ENCODE measurements at regions not wholly inside any gene's neighbourhood (a gene's known extent, or its start where the extent isn't known, plus 50 kb on each side); places are given as distances from the start of the nearest gene placed in this dataset.

DNA sequence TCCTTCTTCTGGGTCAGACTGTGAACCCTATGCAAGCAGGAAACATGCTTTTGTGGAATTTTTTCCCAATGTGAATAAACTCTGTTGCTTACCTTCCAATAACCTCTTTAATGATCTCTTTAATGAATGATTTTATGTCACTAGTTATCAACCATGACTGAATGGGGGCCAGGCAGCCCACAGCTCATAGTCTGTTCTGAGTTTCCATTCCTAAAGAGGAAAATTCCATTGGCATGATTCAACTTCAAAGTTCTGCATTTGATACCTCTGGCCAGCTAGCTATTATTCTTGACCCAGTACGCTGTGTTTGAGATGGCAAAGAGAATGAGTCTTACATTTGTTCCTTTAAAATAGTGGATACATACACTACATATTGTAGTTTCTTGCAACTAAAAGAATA is 867.8 kb upstream of the CELF2 start:
- H2BK15ac ChIP-seq (ENCODE audit: low read depth, low read length): no peak overlapping the region
- no peak overlapping the region for H3K4me3 ChIP-seq (ENCODE audit: insufficient read depth, low read depth, low read length)
- no peak overlapping the region for H3K14ac ChIP-seq (replicated peaks; ENCODE audit: low read depth, low read length)
- intact Hi-C loops (cut with micrococcal nuclease) (no loop called here), in situ Hi-C loops (cut with MboI; ENCODE audit: low sequenced_read_pairs) (no loop called here), dilution Hi-C loops (cut with HindIII; ENCODE audit: low sequenced_read_pairs, unreplicated experiment) (no loop called here)
- H2BK20ac ChIP-seq (ENCODE audit: low read depth, low read length): no peak overlapping the region
- no peaks in the 10 kb centered on the region for H3K9me3 ChIP-seq (ENCODE audit: control insufficient read depth, insufficient read depth, low read length)
- no peak overlapping the region for H2BK5ac ChIP-seq (ENCODE audit: low read depth, low read length, poor library complexity, severe bottlenecking)
- POLR2A ChIA-PET (ENCODE audit: unreplicated experiment): no interaction called here
- H3K4ac ChIP-seq (ENCODE audit: low read depth, low read length): no peak overlapping the region
- H3K18ac ChIP-seq (ENCODE audit: low read depth, low read length): no peak overlapping the region
- no peak for DNase-seq
- no peak overlapping the region for H4K8ac ChIP-seq (ENCODE audit: low read depth in 2 of 2, low read length in 2 of 2)
- no peaks in the 10 kb centered on the region for H3K36me3 ChIP-seq (ENCODE audit: control insufficient read depth, insufficient read depth, low read length)
- H4K5ac ChIP-seq (ENCODE audit: low read depth, low read length): no peak overlapping the region
- no peaks in the 10 kb centered on the region for H3K4me1 ChIP-seq (ENCODE audit: control insufficient read depth, insufficient read depth, low read length)
- H4K91ac ChIP-seq (ENCODE audit: insufficient read depth, low read depth, low read length): no peak overlapping the region
- no peak overlapping the region for H3K56ac ChIP-seq (ENCODE audit: extremely low read depth, insufficient read depth, low read length)
- H3K27me3 ChIP-seq (ENCODE audit: control insufficient read depth, insufficient read depth, low read length): no peaks in the 10 kb centered on the region
- no peak overlapping the region for H3K4me2 ChIP-seq (ENCODE audit: low read depth, low read length)
- CTCF ChIA-PET: no interaction called here
- H3K23ac ChIP-seq (ENCODE audit: low read depth, low read length): no peak overlapping the region
- H2AFZ ChIP-seq (replicated peaks; ENCODE audit: low read length, poor library complexity): no peak overlapping the region
- no peak overlapping the region for H2BK120ac ChIP-seq (ENCODE audit: low read depth, low read length)
- no CpG with 5 or more reads among the region's 1 CpG for WGBS, 2 experiments (ENCODE audit: extremely low coverage in 2 of 2, insufficient read length in 1 of 2)
- no TSS peak for BruUV-seq (replicated peaks)
- no peak overlapping the region for H2AK5ac ChIP-seq (ENCODE audit: low read depth, low read length)
- no peak for ATAC-seq (ENCODE audit: low read depth)
- no peaks in the 10 kb centered on the region for H3K9me1 ChIP-seq (ENCODE audit: insufficient read depth, low read length)
- no peak overlapping the region for H2AK9ac ChIP-seq (replicated peaks; ENCODE audit: low read depth, low read length, poor library complexity)
- no peak overlapping the region for H3K27ac ChIP-seq (ENCODE audit: insufficient read depth, low read length)
- TF ChIP-seq MXI1 (IDR thresholded peaks at IDR 0.05; ENCODE audit: borderline replicate concordance, low read depth, low read length) (no peak), MAFK (IDR thresholded peaks at IDR 0.05; ENCODE audit: low read depth, low read length) (no peak), CHD1 (IDR thresholded peaks at IDR 0.05; ENCODE audit: low read depth, low read length) (no peak), RAD21 (IDR thresholded peaks at IDR 0.05; ENCODE audit: low read length) (no peak), FOS (IDR thresholded peaks at IDR 0.05; ENCODE audit: low read depth, low read length) (no peak), CEBPB (IDR thresholded peaks at IDR 0.05; ENCODE audit: low read depth, low read length) (no peak), SMC3 (IDR thresholded peaks at IDR 0.05; ENCODE audit: low read depth, low read length) (no peak), RFX5 (IDR thresholded peaks at IDR 0.05; ENCODE audit: low read depth, low read length) (no peak), MAZ (IDR thresholded peaks at IDR 0.05; ENCODE audit: borderline replicate concordance, low read depth, low read length) (no peak), BHLHE40 (IDR thresholded peaks at IDR 0.05; ENCODE audit: low read depth, low read length) (no peak), POLR2A (IDR thresholded peaks at IDR 0.05; ENCODE audit: low read depth, low read length) (no peak), RCOR1 (IDR thresholded peaks at IDR 0.05; ENCODE audit: insufficient replicate concordance, low read length) (no peak)
- TF ChIP-seq, protein P1, sequence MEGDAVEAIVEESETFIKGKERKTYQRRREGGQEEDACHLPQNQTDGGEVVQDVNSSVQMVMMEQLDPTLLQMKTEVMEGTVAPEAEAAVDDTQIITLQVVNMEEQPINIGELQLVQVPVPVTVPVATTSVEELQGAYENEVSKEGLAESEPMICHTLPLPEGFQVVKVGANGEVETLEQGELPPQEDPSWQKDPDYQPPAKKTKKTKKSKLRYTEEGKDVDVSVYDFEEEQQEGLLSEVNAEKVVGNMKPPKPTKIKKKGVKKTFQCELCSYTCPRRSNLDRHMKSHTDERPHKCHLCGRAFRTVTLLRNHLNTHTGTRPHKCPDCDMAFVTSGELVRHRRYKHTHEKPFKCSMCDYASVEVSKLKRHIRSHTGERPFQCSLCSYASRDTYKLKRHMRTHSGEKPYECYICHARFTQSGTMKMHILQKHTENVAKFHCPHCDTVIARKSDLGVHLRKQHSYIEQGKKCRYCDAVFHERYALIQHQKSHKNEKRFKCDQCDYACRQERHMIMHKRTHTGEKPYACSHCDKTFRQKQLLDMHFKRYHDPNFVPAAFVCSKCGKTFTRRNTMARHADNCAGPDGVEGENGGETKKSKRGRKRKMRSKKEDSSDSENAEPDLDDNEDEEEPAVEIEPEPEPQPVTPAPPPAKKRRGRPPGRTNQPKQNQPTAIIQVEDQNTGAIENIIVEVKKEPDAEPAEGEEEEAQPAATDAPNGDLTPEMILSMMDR (conservative IDR thresholded peaks at IDR 0.05; ENCODE audit: low read depth, low read length): no peak
- TF ChIP-seq, protein P2, sequence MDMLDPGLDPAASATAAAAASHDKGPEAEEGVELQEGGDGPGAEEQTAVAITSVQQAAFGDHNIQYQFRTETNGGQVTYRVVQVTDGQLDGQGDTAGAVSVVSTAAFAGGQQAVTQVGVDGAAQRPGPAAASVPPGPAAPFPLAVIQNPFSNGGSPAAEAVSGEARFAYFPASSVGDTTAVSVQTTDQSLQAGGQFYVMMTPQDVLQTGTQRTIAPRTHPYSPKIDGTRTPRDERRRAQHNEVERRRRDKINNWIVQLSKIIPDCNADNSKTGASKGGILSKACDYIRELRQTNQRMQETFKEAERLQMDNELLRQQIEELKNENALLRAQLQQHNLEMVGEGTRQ (IDR thresholded peaks at IDR 0.05; ENCODE audit: low read depth, low read length): no peak
- no peaks in the 10 kb centered on the region for H4K20me1 ChIP-seq (ENCODE audit: insufficient read depth, low read length)
- no peak overlapping the region for H3K9ac ChIP-seq (ENCODE audit: low read depth, low read length)
- H3K79me1 ChIP-seq (ENCODE audit: low read depth in 1 of 2, low read length in 2 of 2): no peaks in the 10 kb centered on the region

Measured in IMR-90 (cell line).